ENCODE measurements at regions not wholly inside any gene's neighbourhood (a gene's known extent, or its start where the extent isn't known, plus 50 kb on each side); places are given as distances from the start of the nearest gene placed in this dataset.

GRCh38 chr17:77737442-77738265 is 220.8 kb upstream of the TNRC6C start:
- no peak for DNase-seq

DNA sequence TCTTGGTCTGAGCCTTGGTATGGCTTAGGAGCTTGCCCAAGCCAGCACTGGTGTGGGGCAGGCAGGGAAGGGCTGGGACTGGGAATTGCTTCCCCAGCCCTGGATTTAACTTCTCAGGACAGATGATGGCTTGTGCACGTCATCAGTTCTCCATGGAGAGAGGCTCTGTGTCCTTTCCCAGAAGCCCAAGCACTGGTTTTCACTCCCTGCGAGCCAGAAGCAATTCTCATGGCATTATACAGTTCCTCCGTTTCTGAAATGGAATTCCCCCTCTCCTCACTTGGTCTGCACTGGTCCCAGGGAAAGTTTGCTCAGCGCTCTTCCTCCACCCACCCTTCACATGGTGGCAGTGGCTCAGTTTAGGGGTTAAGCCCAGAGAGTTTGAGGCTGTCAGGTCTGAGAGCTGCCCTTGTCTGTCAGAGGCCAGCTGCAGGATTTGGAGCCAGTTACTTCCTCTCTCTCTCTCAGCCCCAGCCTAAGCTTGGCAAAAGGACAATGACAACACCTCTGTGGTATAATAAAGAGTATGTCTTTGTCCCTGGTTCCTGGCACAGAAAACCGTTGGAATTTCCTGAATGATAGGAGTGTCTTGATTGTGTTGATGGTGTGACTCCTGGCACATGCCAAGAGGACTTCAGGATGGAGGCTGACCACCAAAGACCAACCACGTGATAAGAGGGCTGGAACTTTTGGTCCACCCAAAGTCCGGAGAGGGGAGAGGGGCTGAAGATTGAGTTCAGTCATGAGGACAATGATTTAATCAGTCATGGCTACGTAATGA is 219.6 kb upstream of the TNRC6C start:
- no peak for DNase-seq

- DNase-seq, result no peak
Measured at GRCh38 chr17:77740481-77740880, 218.0 kb upstream of the TNRC6C start.

- no peak for DNase-seq
Measured at GRCh38 chr17:77741109-77741508, 217.4 kb upstream of the TNRC6C start.

- no peak for DNase-seq
Measured at GRCh38 chr17:77742579-77742978, 215.9 kb upstream of the TNRC6C start.

- no peak for DNase-seq
Measured at GRCh38 chr17:77744066-77744988, 214.2 kb upstream of the TNRC6C start.

- DNase-seq, result no peak
Measured at GRCh38 chr17:77745702-77746101, 212.8 kb upstream of the TNRC6C start.

GRCh38 chr17:77746393-77746792 is 212.1 kb upstream of the TNRC6C start:
- DNase-seq, result no peak

DNA sequence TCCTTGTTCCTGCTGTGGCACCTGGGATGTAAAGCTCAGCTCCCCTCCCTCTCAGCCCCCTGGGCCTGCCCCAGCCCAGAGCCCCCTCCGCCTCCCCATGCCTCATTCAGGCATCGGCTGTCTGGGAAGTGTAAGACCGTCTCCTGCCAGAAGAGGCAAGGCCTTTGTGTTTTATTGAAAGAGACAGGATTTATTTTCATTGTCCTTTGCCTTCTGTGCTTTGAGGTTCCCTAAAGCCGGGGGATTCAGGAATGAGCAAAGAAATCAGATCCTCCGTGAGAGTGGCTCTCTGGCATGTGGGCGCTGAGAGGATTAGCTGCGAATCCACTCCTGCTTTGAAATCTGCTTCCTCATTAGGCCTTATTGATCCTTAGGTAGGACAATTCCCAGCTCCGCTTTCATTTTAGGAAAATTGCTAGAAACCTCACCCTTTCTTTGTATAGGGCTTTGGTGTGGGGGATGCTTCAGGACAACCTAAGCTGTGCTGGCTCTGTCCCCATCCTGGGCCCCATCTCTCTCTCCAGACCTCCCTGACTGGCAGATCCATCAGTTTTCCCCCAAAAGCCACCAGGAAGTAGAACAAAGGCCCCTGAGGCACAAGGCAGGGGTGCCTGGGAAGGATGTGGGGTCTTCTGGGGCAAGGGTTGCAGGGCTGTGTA is 211.5 kb upstream of the TNRC6C start:
- no peak for DNase-seq

- DNase-seq, result no peak
Measured at GRCh38 chr17:77748436-77748835, 210.1 kb upstream of the TNRC6C start.

DNA sequence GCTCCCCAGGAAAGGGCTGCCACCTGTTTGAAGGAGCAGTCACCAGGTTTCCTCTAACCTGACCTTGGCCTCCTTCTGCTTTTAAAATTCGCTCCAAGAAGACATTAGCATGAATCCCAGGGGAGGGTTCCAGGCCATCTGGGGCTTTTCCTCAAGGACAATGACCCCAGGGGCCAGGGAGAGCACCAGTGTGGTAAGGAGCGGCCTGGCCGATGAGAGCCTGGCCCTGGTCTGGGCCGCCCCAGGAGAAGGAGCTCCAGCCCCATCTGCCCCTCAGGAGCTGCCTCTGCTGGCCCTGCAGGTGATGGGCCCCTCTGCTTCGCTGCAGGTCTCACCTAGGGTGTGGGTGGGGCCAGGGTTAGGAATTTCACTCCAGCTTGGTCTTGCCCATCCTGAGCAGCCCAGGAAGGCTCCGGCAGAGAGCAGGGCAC is 209.2 kb upstream of the TNRC6C start:
- DNase-seq, result no peak

- no peak for DNase-seq
Measured at GRCh38 chr17:77749989-77750388, 208.5 kb upstream of the TNRC6C start.

DNA sequence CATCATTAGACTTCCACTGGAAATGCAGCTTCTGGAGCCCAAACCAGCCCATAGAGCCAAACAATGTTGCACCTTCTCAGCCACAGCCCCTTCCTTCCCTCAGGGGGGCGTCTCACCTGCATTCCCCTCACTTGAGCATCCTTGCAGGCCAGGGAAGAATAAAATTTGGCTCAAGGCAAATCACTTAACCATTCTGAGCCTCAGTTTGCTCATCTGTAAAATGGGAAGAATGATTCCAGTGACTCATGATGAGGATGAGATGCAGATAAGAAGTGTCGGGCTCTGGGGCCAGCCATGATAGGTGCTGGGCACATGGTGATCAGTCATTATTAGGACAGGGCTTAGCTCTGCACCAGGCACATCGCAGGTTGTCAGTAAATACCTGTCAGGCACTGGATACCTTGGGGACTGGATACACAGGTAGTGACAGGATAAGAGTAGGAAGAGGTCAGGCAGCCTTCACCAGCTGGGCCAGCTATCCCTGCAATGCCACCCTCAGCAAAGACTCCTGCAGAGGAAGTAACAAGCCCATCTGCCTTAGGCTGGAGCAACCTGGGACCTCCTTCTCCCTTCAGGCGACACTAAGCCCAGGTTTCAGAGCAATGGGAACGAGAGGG is 208.0 kb upstream of the TNRC6C start:
- no peak for DNase-seq

DNA sequence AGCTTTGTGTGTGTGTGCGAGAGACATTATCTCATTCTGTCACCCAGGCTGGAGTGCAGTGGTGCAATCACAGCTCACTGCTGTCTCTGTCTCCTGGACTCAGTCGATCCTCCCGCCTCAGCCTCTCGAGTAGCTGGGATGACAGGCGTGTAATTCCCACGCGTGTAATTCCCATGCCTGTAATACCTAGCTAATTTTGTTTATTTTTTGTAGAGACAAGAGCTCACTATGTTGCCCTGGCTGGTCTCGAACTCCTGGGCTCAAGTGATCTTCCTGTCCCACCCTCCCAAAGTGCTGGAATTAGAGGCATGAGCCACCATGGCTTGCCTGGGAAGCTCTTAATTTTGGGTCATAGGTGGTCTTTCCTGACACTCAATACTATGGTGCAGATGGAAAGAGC is 205.3 kb upstream of the TNRC6C start:
- no peak for DNase-seq

- no peak for DNase-seq
Measured at GRCh38 chr17:77753691-77754245, 204.7 kb upstream of the TNRC6C start.

DNA sequence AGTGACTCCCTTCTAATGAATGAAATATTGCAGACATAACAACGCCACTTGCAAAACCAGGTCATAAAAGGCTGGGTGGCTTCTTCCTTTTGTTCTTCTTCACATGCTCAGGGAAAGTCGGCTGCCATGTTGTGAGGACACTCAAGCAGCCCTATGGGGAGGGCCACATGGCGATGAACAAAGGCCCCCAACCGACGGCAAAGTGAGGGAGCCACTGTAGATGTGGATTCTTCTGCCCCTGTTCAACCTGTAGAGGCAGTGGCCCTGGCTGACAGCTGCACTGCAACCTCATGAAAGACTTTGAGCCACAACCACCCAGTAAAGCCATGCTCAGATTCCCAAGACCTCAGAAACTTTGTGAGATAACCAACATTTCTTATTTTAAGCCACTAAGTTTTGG is 203.5 kb upstream of the TNRC6C start:
- DNase-seq, result no peak

GRCh38 chr17:77755410-77755963 is 203.0 kb upstream of the TNRC6C start:
- DNase-seq, result no peak

- DNase-seq, result no peak
Measured at GRCh38 chr17:77756028-77756427, 202.5 kb upstream of the TNRC6C start.

DNA sequence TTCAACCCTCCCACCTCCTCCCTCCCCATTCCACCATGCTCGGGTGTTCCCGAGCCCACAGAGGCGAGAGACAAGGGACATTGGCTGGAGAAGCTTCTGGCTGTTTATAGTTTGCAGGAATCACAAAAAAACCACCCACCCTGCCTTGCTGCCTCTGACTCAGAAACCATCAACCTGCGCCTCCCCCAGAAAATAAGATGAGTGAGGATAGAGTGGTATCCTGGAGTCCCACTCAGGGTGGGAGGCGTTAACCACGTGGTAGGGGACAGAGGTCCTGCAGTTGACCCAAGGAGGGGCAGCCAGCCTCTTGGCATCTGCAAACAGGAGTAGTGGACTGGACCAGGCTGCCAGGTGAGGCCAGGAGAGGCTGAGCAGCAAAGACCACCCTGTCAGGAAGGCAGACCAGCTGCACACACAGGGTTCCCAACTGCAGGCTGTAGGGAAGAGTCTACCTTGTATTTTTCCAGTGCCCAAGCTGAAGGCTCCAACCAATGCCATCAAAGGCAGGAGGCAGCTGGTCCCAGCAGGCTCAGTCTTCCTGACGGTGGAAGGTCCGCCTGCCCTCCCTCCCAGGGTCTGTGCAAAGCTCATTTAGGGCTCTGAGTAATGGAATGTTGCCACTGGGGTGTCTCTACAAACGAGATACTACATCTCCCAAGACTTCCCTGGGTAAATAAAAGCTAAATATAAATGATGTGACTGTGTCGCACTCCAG is 201.5 kb upstream of the TNRC6C start:
- DNase-seq, result no peak

GRCh38 chr17:77757561-77757898 is 201.0 kb upstream of the TNRC6C start:
- no peak for DNase-seq

DNA sequence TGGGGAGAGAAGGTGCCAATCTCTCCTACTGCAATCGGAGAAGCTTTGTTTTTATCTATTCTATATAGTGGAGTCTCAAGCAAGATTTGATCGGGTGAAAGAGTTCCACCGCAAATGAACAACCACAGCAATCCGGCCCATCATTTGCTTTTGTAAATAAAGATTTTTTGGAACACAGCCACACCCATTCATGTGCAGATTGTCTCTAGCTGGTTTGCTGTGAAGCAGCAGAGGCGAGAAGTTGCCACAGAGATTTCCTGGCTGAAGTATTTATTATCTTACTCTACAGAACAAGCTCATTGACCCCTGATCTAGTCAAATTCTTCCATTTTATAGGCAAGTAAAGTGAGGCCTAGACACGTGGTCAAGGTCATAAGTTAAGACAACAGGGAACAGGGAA is 195.5 kb upstream of the TNRC6C start:
- no peak for DNase-seq

Measured in NCI-H1694 (cell line).